Upper lobe of left lung (tissue), 4 donors: ENCODE measurements at regions not wholly inside any gene's neighbourhood (a gene's known extent, or its start where the extent isn't known, plus 50 kb on each side); places are given as distances from the start of the nearest gene placed in this dataset.
A peak's percentile ranks its signal among the peaks of the same experiment; 100 is the strongest.

Source experiments
- POLR2A ChIP-seq, 4 donors: fragments of 450-650 bp; IDR thresholded peaks; one replicate each; pipeline ENCODE4 v1.5.1; 2016 to 2017; ENCODE audit warnings: antibody characterized with exemption in 4 of 4, mild to moderate bottlenecking in 2 of 4
- TF ChIP-seq, protein P1 (sequence below), 6 experiments: fragments of 450-650 bp in 4 of 6; fragments of 200-600 bp in 2 of 6; sonication (generic) in 2 of 6; IDR thresholded peaks; one replicate each; pipeline ENCODE4 v1.5.1; 2016 to 2019; ENCODE audit warnings: antibody characterized with exemption in 6 of 6

DNA sequence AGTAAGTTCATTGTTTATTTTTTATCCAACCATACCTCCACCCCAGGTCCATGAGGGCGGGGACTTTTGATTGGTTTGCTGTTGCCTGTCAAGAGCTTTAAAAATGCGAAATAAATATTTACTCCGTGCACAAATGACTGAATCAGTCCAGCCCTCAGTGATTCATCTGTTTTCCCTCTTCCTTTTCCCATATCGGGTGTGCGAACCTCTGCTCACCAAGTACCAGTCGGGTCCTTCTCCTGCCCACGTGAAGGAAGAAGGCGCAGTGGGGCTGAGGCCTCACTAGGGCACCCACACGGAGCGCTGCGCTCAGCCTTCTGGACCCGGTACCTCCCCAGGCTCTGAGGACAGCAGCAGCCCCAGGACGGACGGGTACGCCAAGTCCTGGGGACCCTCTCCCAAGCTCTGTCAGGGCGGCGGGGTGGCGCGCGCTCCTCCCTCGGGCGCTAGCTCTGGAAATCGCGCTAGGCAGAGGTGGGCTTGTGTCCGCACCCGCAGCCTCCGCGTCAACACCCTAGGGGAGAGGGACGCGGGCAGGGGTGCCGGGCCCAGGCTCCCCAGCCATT lies 70.5 kb upstream of the EPHB3 start:
- TF ChIP-seq, protein P1, sequence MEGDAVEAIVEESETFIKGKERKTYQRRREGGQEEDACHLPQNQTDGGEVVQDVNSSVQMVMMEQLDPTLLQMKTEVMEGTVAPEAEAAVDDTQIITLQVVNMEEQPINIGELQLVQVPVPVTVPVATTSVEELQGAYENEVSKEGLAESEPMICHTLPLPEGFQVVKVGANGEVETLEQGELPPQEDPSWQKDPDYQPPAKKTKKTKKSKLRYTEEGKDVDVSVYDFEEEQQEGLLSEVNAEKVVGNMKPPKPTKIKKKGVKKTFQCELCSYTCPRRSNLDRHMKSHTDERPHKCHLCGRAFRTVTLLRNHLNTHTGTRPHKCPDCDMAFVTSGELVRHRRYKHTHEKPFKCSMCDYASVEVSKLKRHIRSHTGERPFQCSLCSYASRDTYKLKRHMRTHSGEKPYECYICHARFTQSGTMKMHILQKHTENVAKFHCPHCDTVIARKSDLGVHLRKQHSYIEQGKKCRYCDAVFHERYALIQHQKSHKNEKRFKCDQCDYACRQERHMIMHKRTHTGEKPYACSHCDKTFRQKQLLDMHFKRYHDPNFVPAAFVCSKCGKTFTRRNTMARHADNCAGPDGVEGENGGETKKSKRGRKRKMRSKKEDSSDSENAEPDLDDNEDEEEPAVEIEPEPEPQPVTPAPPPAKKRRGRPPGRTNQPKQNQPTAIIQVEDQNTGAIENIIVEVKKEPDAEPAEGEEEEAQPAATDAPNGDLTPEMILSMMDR (IDR thresholded peaks at IDR 0.05) = peak in 1 of 6 experiments; percentile 25
- peak in 2 of 4 donors; percentile 13 to 66 for TF ChIP-seq POLR2A (IDR thresholded peaks at IDR 0.05)
